GM23338 (cell line): ENCODE measurements at regions not wholly inside any gene's neighbourhood (a gene's known extent, or its start where the extent isn't known, plus 50 kb on each side); places are given as distances from the start of the nearest gene placed in this dataset.

Experiments
- CREB1 ChIP-seq: fragments of 250-450 bp; sonication (Bioruptor Pico); IDR thresholded peaks from 2 replicates; pipeline ENCODE4 v1.5.0; 2020; ENCODE audit warnings: low read depth, mild to moderate bottlenecking, moderate library complexity
- EZH2 ChIP-seq: fragments of 200-600 bp; sonication (generic); IDR thresholded peaks from one replicate; pipeline ENCODE4 v1.8.0; 2017; ENCODE audit warnings: antibody characterized with exemption, mild to moderate bottlenecking, low read depth; ENCODE audit not compliant: unreplicated experiment
- POLR2AphosphoS5 ChIP-seq: IDR thresholded peaks from 2 replicates; pipeline ENCODE4 v1.6.1; 2016; ENCODE audit warnings: antibody characterized with exemption, low read depth
- TF ChIP-seq, protein P1 (sequence below), 2 experiments: fragments of 200-600 bp in 1 of 2; sonication (generic) in 1 of 2; conservative IDR thresholded peaks; 2 replicates each; pipeline versions ENCODE4 v1.5.1 to v1.6.1; 2016 to 2017; ENCODE audit warnings: antibody characterized with exemption in 2 of 2, low read depth in 2 of 2, mild to moderate bottlenecking in 2 of 2, moderate library complexity in 1 of 2
- TF ChIP-seq, protein P2 (sequence below): IDR thresholded peaks from one replicate; pipeline ENCODE4 v1.6.1; 2018; ENCODE audit warnings: antibody characterized with exemption; ENCODE audit not compliant: unreplicated experiment

DNA sequence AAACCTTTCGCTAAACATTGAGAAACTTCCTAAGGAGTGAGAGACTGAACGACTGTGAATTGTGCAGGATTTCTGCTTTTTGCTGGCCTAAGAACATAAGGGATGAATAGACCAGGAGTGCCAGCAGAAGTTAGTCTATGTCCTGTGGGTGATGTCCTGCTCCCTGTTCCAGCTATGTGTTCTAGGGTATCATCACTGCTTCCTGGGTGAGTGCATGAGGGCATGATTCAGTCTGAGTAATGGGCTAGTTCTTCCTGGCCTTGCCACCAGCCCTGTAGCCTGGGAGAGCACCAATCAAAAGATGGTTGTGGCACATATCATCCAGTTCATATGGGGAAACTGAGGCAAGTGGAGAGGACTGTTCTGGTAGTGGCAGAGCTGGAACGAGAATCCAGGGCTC, 153.9 kb upstream of the TPM1 start:
- TF ChIP-seq, protein P1, sequence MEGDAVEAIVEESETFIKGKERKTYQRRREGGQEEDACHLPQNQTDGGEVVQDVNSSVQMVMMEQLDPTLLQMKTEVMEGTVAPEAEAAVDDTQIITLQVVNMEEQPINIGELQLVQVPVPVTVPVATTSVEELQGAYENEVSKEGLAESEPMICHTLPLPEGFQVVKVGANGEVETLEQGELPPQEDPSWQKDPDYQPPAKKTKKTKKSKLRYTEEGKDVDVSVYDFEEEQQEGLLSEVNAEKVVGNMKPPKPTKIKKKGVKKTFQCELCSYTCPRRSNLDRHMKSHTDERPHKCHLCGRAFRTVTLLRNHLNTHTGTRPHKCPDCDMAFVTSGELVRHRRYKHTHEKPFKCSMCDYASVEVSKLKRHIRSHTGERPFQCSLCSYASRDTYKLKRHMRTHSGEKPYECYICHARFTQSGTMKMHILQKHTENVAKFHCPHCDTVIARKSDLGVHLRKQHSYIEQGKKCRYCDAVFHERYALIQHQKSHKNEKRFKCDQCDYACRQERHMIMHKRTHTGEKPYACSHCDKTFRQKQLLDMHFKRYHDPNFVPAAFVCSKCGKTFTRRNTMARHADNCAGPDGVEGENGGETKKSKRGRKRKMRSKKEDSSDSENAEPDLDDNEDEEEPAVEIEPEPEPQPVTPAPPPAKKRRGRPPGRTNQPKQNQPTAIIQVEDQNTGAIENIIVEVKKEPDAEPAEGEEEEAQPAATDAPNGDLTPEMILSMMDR (conservative IDR thresholded peaks at IDR 0.05; ENCODE audit: low read depth in 2 of 2), result no peak
- TF ChIP-seq POLR2AphosphoS5, result no peak
- no peak for TF ChIP-seq CREB1 (CRISPR knock-in tag)
- TF ChIP-seq EZH2, result no peak
- TF ChIP-seq, protein P2, sequence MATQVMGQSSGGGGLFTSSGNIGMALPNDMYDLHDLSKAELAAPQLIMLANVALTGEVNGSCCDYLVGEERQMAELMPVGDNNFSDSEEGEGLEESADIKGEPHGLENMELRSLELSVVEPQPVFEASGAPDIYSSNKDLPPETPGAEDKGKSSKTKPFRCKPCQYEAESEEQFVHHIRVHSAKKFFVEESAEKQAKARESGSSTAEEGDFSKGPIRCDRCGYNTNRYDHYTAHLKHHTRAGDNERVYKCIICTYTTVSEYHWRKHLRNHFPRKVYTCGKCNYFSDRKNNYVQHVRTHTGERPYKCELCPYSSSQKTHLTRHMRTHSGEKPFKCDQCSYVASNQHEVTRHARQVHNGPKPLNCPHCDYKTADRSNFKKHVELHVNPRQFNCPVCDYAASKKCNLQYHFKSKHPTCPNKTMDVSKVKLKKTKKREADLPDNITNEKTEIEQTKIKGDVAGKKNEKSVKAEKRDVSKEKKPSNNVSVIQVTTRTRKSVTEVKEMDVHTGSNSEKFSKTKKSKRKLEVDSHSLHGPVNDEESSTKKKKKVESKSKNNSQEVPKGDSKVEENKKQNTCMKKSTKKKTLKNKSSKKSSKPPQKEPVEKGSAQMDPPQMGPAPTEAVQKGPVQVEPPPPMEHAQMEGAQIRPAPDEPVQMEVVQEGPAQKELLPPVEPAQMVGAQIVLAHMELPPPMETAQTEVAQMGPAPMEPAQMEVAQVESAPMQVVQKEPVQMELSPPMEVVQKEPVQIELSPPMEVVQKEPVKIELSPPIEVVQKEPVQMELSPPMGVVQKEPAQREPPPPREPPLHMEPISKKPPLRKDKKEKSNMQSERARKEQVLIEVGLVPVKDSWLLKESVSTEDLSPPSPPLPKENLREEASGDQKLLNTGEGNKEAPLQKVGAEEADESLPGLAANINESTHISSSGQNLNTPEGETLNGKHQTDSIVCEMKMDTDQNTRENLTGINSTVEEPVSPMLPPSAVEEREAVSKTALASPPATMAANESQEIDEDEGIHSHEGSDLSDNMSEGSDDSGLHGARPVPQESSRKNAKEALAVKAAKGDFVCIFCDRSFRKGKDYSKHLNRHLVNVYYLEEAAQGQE, result no peak
